NB4 (cell line): ENCODE measurements at regions not wholly inside any gene's neighbourhood (a gene's known extent, or its start where the extent isn't known, plus 50 kb on each side); places are given as distances from the start of the nearest gene placed in this dataset.

Experiments used
- DNase-seq: peaks from one replicate; pipeline ENCODE4 v3.0.0; 2010; ENCODE audit warnings: low read depth
- H3K4me3 ChIP-seq: one replicate; pipeline ENCODE4 v1.5.1; 2011; ENCODE audit warnings: mild to moderate bottlenecking, low read depth, low read length, moderate library complexity
- CTCF ChIP-seq: IDR thresholded peaks from one replicate; pipeline ENCODE4 v1.5.1; 2012; ENCODE audit warnings: low read depth, low read length
- MYC ChIP-seq: IDR thresholded peaks from 2 replicates; pipeline ENCODE4 v1.6.1; 2011; ENCODE audit warnings: low read depth, low read length
- POLR2A ChIP-seq: IDR thresholded peaks from 2 replicates; pipeline ENCODE4 v1.6.1; 2011; ENCODE audit warnings: mild to moderate bottlenecking; ENCODE audit not compliant: insufficient read length; ENCODE audit errors: extremely low read depth
- TF ChIP-seq, protein P1 (sequence below): IDR thresholded peaks from 2 replicates; pipeline ENCODE4 v1.6.1; 2011; ENCODE audit warnings: low read depth, low read length

- no peak overlapping the region for H3K4me3 ChIP-seq
- TF ChIP-seq, protein P1, sequence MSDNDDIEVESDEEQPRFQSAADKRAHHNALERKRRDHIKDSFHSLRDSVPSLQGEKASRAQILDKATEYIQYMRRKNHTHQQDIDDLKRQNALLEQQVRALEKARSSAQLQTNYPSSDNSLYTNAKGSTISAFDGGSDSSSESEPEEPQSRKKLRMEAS = no peak
- TF ChIP-seq POLR2A (no peak), CTCF (no peak), MYC (no peak)
- no peak for DNase-seq
These were observed 698.7 kb downstream of the SLITRK5 start for GRCh38 chr13:88369866-88370265.

DNA sequence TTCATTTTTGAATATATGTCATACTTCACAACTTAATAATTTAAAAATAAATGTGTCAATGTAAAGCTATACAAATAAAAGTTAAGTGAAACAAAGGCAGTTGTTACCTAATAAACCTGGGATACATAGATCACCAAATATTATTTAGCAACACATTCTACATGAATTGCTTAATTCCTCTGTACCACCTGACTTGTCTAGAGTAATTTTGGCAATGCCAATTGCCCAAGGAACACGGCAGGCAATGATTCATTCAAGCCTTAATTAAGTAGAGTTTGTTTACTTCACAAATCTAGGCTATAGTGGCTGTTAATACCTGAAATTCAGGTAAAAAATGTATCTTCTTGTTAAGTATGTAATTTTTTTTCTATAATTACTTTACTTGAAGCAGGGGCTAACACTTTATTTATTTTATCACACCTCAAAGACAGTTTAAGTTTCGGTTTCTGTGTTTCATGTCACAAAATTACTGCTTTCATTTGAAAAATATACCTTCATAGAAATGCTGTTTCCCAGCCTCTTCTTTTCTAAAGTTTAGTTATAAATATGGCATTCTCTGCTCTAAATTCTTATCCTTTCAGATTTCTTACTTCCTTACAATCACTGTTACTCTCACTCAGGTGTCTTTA lies 705.7 kb downstream of the SLITRK5 start:
- TF ChIP-seq CTCF = no peak
- TF ChIP-seq, protein P1 = no peak
- TF ChIP-seq POLR2A = no peak
- no peak for TF ChIP-seq MYC
- no peak for DNase-seq
- no peak overlapping the region for H3K4me3 ChIP-seq

DNA sequence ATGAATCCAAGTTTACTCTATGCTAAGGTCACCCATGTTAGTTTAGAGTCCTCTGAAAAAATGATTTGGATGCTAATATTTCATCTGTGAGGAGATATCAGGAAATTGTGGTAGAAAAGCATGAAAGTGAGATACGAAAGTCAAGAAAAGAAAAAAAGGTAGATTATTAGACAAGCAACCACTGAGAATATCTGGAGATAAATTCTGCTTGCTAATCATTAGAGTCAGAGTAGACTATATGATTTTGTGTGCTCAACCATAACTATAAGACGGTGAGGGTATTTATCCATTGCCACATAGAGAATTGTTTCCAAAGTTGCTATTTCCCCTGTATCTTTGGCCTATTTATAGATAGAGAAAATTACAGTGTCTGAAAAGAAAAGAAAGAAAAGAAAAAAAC lies 706.7 kb downstream of the SLITRK5 start:
- no peak for DNase-seq
- H3K4me3 ChIP-seq = no peak overlapping the region
- TF ChIP-seq, protein P1 = no peak
- no peak for TF ChIP-seq CTCF
- TF ChIP-seq MYC = no peak
- TF ChIP-seq POLR2A = no peak

GRCh38 chr13:88384542-88384941 lies 713.4 kb downstream of the SLITRK5 start:
- TF ChIP-seq MYC (no peak), POLR2A (no peak), CTCF (no peak)
- TF ChIP-seq, protein P1 = no peak
- no peak overlapping the region for H3K4me3 ChIP-seq
- no peak for DNase-seq

DNA sequence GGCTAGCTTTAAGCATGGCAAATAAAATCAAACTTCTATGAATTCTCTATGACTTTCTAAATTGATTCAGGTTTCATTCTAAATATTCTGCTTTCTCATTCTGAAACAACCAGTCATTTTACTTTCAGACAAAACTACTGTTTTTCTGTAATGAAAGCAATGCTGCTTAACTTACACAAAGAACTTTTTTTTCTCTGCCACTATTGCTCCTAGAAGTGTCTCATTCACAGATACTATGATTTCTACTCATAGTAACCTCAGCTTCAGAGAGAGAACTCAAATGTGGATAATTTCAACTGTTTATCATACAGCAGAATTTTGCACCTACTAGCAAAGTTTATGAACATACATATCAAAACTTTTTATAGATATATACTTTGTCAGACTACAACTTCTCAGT lies 724.6 kb downstream of the SLITRK5 start:
- no peak overlapping the region for H3K4me3 ChIP-seq
- DNase-seq = no peak
- TF ChIP-seq, protein P1 = no peak
- TF ChIP-seq CTCF (no peak), POLR2A (no peak), MYC (no peak)

DNA sequence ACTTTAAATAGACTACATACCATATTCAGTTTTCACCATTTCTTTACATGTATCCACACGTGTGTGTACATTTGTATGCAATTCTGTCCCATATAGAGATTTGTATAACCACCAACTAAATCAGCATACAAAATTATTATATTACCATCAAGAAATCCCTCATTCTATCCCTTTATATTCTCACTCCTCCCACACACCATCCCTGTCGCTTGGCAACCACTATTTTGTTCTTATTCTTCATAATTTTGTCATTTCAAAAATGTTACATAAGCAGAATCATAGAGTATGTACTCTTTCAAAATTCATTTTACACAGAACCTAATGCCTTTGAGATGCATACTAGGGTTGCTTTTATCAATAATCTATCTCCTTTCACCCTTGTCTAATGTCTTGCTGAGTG lies 740.5 kb downstream of the SLITRK5 start:
- DNase-seq = no peak
- H3K4me3 ChIP-seq = no peak overlapping the region
- TF ChIP-seq MYC (no peak), CTCF (no peak), POLR2A (no peak)
- TF ChIP-seq, protein P1 = no peak
